ENCODE measurements at regions not wholly inside any gene's neighbourhood (a gene's known extent, or its start where the extent isn't known, plus 50 kb on each side); places are given as distances from the start of the nearest gene placed in this dataset.

DNA sequence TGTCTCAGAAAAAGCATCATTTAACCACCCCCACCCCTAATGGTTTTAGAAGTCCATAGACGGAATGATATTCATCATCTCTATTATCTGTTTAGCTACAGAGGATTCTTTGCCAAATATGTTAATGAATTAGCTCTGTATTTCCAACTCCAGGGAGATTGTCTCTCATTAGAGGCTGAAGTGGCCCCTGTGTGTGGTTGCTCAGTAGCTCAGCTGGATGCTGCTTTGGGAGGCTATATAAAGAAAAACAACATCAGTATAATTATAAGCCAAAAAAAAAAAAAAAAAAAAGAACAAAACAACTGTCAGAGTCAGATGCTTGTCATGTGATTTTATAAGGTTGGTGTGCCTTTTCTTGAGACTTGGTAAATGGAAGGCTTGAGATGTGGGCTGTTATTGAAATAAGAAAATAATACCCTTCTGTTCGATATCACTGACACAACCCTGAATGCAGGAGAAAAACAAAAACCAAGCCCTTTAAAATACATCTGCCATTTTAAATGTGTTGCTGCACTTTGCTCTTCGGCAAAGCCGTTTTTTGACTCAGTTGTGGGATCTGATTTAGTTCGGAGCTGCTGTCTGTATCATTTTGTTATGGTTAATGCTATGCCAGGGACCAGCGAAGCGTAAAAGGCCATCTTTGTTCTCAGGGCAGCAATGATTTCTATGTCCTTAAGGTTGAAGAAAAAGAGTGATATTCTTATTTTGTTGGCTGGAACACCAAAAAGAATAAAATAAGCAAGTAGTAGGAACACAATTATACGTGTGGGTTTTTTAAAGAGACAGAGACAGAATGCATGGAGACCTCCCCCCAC is 422.6 kb downstream of the QKI start:
- H3K27ac ChIP-seq: no peak overlapping the region
- TF ChIP-seq POLR2A (IDR thresholded peaks at IDR 0.05) (no peak), POLR2AphosphoS5 (IDR thresholded peaks at IDR 0.05) (no peak)
- TF ChIP-seq, protein P1, sequence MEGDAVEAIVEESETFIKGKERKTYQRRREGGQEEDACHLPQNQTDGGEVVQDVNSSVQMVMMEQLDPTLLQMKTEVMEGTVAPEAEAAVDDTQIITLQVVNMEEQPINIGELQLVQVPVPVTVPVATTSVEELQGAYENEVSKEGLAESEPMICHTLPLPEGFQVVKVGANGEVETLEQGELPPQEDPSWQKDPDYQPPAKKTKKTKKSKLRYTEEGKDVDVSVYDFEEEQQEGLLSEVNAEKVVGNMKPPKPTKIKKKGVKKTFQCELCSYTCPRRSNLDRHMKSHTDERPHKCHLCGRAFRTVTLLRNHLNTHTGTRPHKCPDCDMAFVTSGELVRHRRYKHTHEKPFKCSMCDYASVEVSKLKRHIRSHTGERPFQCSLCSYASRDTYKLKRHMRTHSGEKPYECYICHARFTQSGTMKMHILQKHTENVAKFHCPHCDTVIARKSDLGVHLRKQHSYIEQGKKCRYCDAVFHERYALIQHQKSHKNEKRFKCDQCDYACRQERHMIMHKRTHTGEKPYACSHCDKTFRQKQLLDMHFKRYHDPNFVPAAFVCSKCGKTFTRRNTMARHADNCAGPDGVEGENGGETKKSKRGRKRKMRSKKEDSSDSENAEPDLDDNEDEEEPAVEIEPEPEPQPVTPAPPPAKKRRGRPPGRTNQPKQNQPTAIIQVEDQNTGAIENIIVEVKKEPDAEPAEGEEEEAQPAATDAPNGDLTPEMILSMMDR (IDR thresholded peaks at IDR 0.05): no peak

DNA sequence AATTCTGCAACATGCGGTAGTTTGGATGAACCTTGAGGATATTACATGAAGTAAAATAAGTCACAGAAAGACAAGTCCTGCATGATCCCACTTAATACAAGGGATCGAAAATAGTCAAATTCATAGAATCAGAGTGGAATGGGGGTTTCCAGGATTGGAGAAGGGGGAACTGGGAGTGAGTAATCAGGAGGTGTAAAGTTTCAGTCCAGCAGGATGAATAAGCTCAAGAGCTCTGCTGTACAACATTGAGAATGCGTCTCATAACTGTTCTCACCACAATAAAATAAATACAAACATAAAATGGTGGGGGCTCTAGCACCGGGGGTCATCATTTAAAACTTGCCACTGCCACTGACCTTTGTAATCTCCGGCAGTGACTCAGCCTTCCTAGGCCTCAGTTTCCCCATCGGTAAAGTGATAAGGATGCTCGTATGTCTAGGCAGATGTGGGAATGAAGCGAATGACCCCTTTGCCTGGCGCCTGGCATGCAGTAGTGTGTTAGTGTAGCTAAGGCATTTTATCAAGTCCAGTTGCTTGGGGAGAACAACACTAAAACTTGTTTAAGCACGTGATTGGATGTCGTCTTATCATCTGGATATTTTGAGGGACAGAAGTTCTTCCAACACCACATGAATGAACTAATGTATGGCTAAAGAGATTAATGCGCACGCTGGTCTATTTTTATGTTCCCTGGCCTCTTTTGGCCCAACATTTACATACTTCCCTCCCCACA is 421.1 kb downstream of the QKI start:
- 92% methylated on average over 13 of the region's 13 CpGs for WGBS
- intact Hi-C loops (cut with DNase I): no loop called here

More for the DNA sequence above, 422.6 kb downstream of the QKI start:
- Histone ChIP-seq H3K27me3 (replicated peaks; ENCODE audit: insufficient read depth) (no peaks in the 10 kb centered on the region), H3K4me1 (replicated peaks) (no peaks in the 10 kb centered on the region), H3K4me3 (no peak overlapping the region), H3K9me3 (no peaks in the 10 kb centered on the region), H3K36me3 (no peaks in the 10 kb centered on the region)
- intact Hi-C loops (cut with DNase I): no loop called here
- no peak for DNase-seq (ENCODE audit: low spot score)
- WGBS: 67% methylated on average over 8 of the region's 8 CpGs

DNA sequence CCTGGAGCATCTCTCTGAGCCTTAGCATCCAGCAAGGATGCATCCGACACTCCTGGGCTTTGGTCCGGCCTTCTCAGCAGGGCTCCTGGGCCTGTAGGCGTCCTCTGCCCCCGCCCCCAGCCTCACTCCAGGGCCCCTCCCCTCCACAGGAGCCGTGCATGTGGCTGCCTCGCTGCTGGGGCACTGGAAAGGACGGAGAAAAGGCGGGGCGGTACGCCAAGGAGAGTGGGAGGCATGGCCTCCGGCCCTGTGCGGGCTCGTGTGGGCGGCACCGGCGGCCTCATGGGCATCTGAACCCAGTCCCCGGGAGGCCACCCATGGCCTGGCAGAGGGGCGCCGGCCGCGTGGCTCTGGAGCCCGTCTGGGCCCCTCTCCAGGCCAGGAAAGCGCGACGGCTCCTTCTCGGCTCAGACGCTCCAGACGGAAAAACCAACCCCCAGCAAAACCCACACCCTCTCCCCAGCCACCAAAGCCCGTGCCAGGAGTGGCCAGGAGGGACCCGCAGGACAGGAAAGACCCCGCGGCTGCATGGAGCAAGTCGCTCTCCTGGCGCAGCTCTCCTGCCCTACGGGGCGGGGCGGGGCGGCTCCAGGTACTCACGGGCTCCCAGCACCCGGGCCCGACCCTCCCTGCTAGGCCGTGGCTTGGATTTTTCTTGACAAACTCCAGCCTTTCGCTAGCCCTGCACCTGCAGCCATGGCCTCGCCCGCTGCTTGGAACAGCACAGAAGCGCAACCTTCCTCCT is 419.9 kb downstream of the QKI start:
- WGBS: 87% methylated on average over 34 of the region's 46 CpGs
- intact Hi-C loops (cut with DNase I): no loop called here
- H3K4me1 ChIP-seq (replicated peaks): no peaks in the 10 kb centered on the region
- DNase-seq (ENCODE audit: low spot score): no peak
- no peaks in the 10 kb centered on the region for H3K9me3 ChIP-seq
- H3K4me3 ChIP-seq: no peak overlapping the region
- H3K36me3 ChIP-seq: no peaks in the 10 kb centered on the region
- no peak overlapping the region for H3K27ac ChIP-seq
- TF ChIP-seq POLR2A (IDR thresholded peaks at IDR 0.05) (no peak), POLR2AphosphoS5 (IDR thresholded peaks at IDR 0.05) (no peak)
- H3K27me3 ChIP-seq (replicated peaks; ENCODE audit: insufficient read depth): no peaks in the 10 kb centered on the region

More for the DNA sequence above, 421.1 kb downstream of the QKI start:
- H3K27ac ChIP-seq: no peak overlapping the region
- no peaks in the 10 kb centered on the region for H3K36me3 ChIP-seq
- no peak for TF ChIP-seq POLR2A (IDR thresholded peaks at IDR 0.05)
- TF ChIP-seq POLR2AphosphoS5 (IDR thresholded peaks at IDR 0.05): no peak
- TF ChIP-seq, protein P1 (IDR thresholded peaks at IDR 0.05): no peak
- no peak overlapping the region for H3K4me3 ChIP-seq
- H3K4me1 ChIP-seq (replicated peaks): no peaks in the 10 kb centered on the region
- H3K9me3 ChIP-seq: no peaks in the 10 kb centered on the region
- no peak for DNase-seq (ENCODE audit: low spot score)
- no peaks in the 10 kb centered on the region for H3K27me3 ChIP-seq (replicated peaks; ENCODE audit: insufficient read depth)

DNA sequence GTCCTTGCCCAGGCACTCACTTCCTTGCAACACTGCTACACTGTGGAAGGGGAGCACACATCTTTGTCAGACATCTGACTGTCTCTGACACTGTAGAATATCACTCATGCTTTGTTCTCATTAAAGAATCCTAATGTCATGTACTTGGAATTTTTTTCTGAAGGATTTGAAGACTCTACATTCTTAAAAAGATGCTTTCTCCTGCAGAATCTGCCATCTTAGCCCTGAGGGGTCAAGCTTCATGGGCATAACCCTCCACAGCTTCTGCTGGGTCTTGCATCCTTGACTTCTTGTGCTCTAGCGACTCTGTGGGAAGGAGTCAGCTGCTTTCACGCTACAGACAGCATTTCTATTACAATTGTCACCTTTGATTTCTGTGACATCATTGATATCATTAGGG is 417.2 kb downstream of the QKI start:
- Histone ChIP-seq H3K4me1 (replicated peaks) (no peaks in the 10 kb centered on the region), H3K27ac (no peak overlapping the region), H3K4me3 (no peak overlapping the region), H3K9me3 (no peaks in the 10 kb centered on the region), H3K27me3 (replicated peaks; ENCODE audit: insufficient read depth) (no peaks in the 10 kb centered on the region), H3K36me3 (no peaks in the 10 kb centered on the region)
- TF ChIP-seq POLR2A (IDR thresholded peaks at IDR 0.05): no peak
- intact Hi-C loops (cut with DNase I): no loop called here
- no peak for DNase-seq (ENCODE audit: low spot score)
- 100% methylated on average over 2 of the region's 2 CpGs for WGBS

DNA sequence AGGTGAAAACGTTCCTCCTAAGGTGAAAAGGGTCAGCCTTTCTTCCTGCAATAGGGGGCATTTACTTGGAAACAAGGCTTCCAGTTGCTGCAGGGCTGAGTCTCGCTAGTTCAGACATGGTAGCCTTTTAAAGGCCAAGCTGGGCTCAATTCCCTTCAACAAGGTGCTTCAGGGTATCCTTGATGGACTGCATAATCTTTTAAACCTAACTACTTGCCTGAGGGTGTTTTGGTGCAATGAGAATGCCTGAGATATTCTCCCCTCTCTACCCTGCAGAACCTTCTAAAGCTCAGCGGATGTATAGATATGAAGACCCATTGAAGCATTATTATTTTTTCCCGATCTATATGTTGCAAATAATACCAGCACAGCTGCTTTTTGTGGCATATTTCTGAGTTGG is 416.1 kb downstream of the QKI start:
- WGBS: 88% methylated on average over 4 of the region's 4 CpGs
- no peaks in the 10 kb centered on the region for H3K9me3 ChIP-seq
- H3K36me3 ChIP-seq: no peaks in the 10 kb centered on the region
- no peaks in the 10 kb centered on the region for H3K27me3 ChIP-seq (replicated peaks; ENCODE audit: insufficient read depth)
- TF ChIP-seq POLR2AphosphoS5 (IDR thresholded peaks at IDR 0.05): no peak
- TF ChIP-seq, protein P1 (IDR thresholded peaks at IDR 0.05): no peak
- no peak for TF ChIP-seq POLR2A (IDR thresholded peaks at IDR 0.05)
- no peak overlapping the region for H3K27ac ChIP-seq
- intact Hi-C loops (cut with DNase I): no loop called here
- no peak for DNase-seq (ENCODE audit: low spot score)
- no peaks in the 10 kb centered on the region for H3K4me1 ChIP-seq (replicated peaks)
- H3K4me3 ChIP-seq: no peak overlapping the region
